K562 (cell line): ENCODE measurements at regions not wholly inside any gene's neighbourhood (a gene's known extent, or its start where the extent isn't known, plus 50 kb on each side); places are given as distances from the start of the nearest gene placed in this dataset.

ENCODE experiments used
- ATAC-seq: fragments of 200-7000 bp; cut with Tn5 transposase; 3 replicates; pipeline ENCODE4 v1.9.1; 2020; ENCODE audit warnings: moderate library complexity
- BruUV-seq: library from RNA; stranded (reverse); fragments of 400-500 nt; replicated peaks from 2 replicates; lab custom pipeline; 2021; lab: Mats Ljungman, UMichigan
- CTCF ChIA-PET: fragments of 300-600 bp; formaldehyde crosslinking; extraction: SDS; loops from one replicate; lab custom pipeline; 2021; ENCODE audit warnings: low intra/inter-chr PET ratio; lab: Yijun Ruan, JAX
- POLR2A ChIA-PET: fragments of 300-600, 350-650 bp; sonication (Branson Sonifier 250); formaldehyde crosslinking; extraction: SDS; loops from one replicate; lab custom pipeline; 2021; ENCODE audit warnings: antibody characterized with exemption, inconsistent platforms; lab: Yijun Ruan, JAX
- DNase-seq, 4 experiments: peaks; one replicate each; pipeline versions ENCODE4 v3.0.0 to v3.0.0-alpha.2; 2011 to 2018; ENCODE audit warnings: low spot score in 3 of 4, mixed read lengths in 3 of 4; ENCODE audit errors: extremely low read depth in 1 of 4
- FAIRE-seq: peaks from 2 replicates; lab custom pipeline; 2011; peaks lifted over from hg19 to GRCh38; lab: Jason Lieb, UNC
- H2AFZ ChIP-seq: 2 replicates; pipeline ENCODE4 v1.6.0; 2011; ENCODE audit warnings: low read depth, low read length, control low read depth, inconsistent platforms
- H3K27ac ChIP-seq: fragments of 200-600 bp; 3 replicates; pipeline ENCODE4 v1.8.0; 2011; ENCODE audit warnings: low read depth, mild to moderate bottlenecking, control low read depth, inconsistent platforms, low read length, moderate library complexity, mixed read lengths; ENCODE audit errors: extremely low read depth
- H3K27me3 ChIP-seq, 2 experiments: fragments of 300-600 bp in 1 of 2; 2 replicates in 1 of 2; 3 replicates in 1 of 2; pipeline versions ENCODE4 v1.6.0 to v1.8.0; 2011; ENCODE audit warnings: inconsistent platforms in 2 of 2, low read length in 2 of 2, mild to moderate bottlenecking in 1 of 2, mixed read lengths in 1 of 2, moderate library complexity in 1 of 2; ENCODE audit not compliant: control insufficient read depth in 2 of 2, insufficient read depth in 2 of 2
- H3K36me3 ChIP-seq: fragments of 300-600 bp; 3 replicates; pipeline ENCODE4 v1.8.0; 2011; ENCODE audit warnings: mild to moderate bottlenecking, low read length, inconsistent platforms; ENCODE audit not compliant: control insufficient read depth, insufficient read depth
- H3K4me1 ChIP-seq, 2 experiments: fragments of 200-600 bp in 1 of 2; replicated peaks in 1 of 2; 2 replicates in 1 of 2; 3 replicates in 1 of 2; pipeline versions ENCODE4 v1.5.1 to v1.8.0; 2011; ENCODE audit warnings: inconsistent platforms in 2 of 2, low read length in 2 of 2, mild to moderate bottlenecking in 1 of 2, mixed read lengths in 1 of 2, moderate library complexity in 1 of 2; ENCODE audit not compliant: control insufficient read depth in 2 of 2, insufficient read depth in 2 of 2
- H3K4me2 ChIP-seq: 2 replicates; pipeline ENCODE4 v1.6.1; 2011; ENCODE audit warnings: low read length, control low read depth, inconsistent platforms, mixed read lengths; ENCODE audit not compliant: insufficient read depth
- H3K4me3 ChIP-seq: fragments of 200-600 bp; sonication (generic), shearing (Covaris generic); 2 replicates; pipeline ENCODE4 v1.5.1; 2016; ENCODE audit warnings: control low read depth, inconsistent platforms
- H3K79me2 ChIP-seq: fragments of 200-600 bp; 3 replicates; pipeline ENCODE4 v1.8.0; 2011; ENCODE audit warnings: low read length, inconsistent platforms; ENCODE audit not compliant: control insufficient read depth, insufficient read depth
- H3K9ac ChIP-seq, 2 experiments: 2 replicates each; pipeline versions ENCODE4 v1.6.0 to v1.6.1; 2011; ENCODE audit warnings: low read depth in 2 of 2, low read length in 2 of 2, control low read depth in 1 of 2, inconsistent platforms in 1 of 2, mild to moderate bottlenecking in 1 of 2, mixed read lengths in 1 of 2; ENCODE audit not compliant: insufficient read depth in 1 of 2
- H3K9me1 ChIP-seq: one replicate; pipeline ENCODE4 v1.6.0; 2011; ENCODE audit warnings: inconsistent platforms, mild to moderate bottlenecking, low read length, moderate library complexity; ENCODE audit not compliant: control insufficient read depth, insufficient read depth
- H3K9me3 ChIP-seq: replicated peaks from 2 replicates; pipeline ENCODE4 v1.5.1; 2011; ENCODE audit warnings: low read depth, low read length, inconsistent platforms; ENCODE audit not compliant: control insufficient read depth, insufficient read depth
- H4K20me1 ChIP-seq: replicated peaks from 2 replicates; pipeline ENCODE4 v1.6.1; 2011; ENCODE audit warnings: low read length, inconsistent platforms, mixed read lengths; ENCODE audit not compliant: control insufficient read depth, insufficient read depth
- E2F6 ChIP-seq, 2 experiments: IDR thresholded peaks; 2 replicates each; pipeline ENCODE4 v1.6.1; 2011; ENCODE audit warnings: borderline replicate concordance in 1 of 2, control low read depth in 1 of 2, low read depth in 1 of 2, low read length in 1 of 2, mild to moderate bottlenecking in 1 of 2, mixed read lengths in 1 of 2, moderate library complexity in 1 of 2; ENCODE audit not compliant: insufficient read depth in 1 of 2, insufficient read length in 1 of 2, poor library complexity in 1 of 2, severe bottlenecking in 1 of 2; ENCODE audit errors: extremely low read depth in 1 of 2
- EZH2 ChIP-seq: IDR thresholded peaks from 2 replicates; pipeline ENCODE4 v1.6.1; 2012; ENCODE audit warnings: low read depth, mild to moderate bottlenecking, inconsistent platforms, low read length, borderline replicate concordance
- FOXP4 ChIP-seq: sonication (generic); formaldehyde crosslinking; IDR thresholded peaks from 2 replicates; pipeline ENCODE4 v1.8.0; 2022; ENCODE audit warnings: mild to moderate bottlenecking, missing genetic modification reagents, borderline replicate concordance
- GTF2A2 ChIP-seq: IDR thresholded peaks from 2 replicates; pipeline ENCODE4 v1.6.1; 2016; ENCODE audit warnings: mild to moderate bottlenecking, missing genetic modification characterization, missing compliant biosample characterization
- NCOR1 ChIP-seq: fragments of 450-650 bp; IDR thresholded peaks from 2 replicates; pipeline ENCODE4 v1.6.1; 2016; ENCODE audit warnings: mild to moderate bottlenecking, moderate library complexity
- POLR3A ChIP-seq: IDR thresholded peaks from 2 replicates; pipeline ENCODE4 v1.6.1; 2011; ENCODE audit warnings: borderline replicate concordance, mild to moderate bottlenecking, moderate library complexity; ENCODE audit not compliant: insufficient read length, insufficient read depth; ENCODE audit errors: extremely low read depth
- PURB ChIP-seq: sonication (generic); formaldehyde crosslinking; IDR thresholded peaks from 2 replicates; pipeline ENCODE4 v1.9.0; 2021; ENCODE audit warnings: low read depth, mild to moderate bottlenecking, missing genetic modification reagents
- SMARCE1 ChIP-seq: fragments of 450-650 bp; IDR thresholded peaks from 2 replicates; pipeline ENCODE4 v1.7.1; 2016; ENCODE audit warnings: mild to moderate bottlenecking
- XRCC5 ChIP-seq: fragments of 200-400 bp; formaldehyde crosslinking; IDR thresholded peaks from 2 replicates; pipeline ENCODE4 v1.6.1; 2017; ENCODE audit warnings: low read depth, mild to moderate bottlenecking, low read length
- WGBS: fragments of 100-300 bp; shearing (Covaris generic); methylation state at CpG from one replicate; pipeline ENCODE4 v1.1.6; 2016; ENCODE audit warnings: low coverage, mixed read lengths; ENCODE audit not compliant: insufficient coverage; ENCODE audit errors: missing lambda C conversion rate; 5-methylcytosine and 5-hydroxymethylcytosine counted together
- in situ Hi-C: fragments of 300-500 bp; cut with MboI; formaldehyde crosslinking; loops from 4 replicates; pipeline ENCODE4 v1.15.0; 2018; ENCODE audit warnings: inconsistent platforms, mixed read lengths
- intact Hi-C: fragments of 100-400 bp; cut with micrococcal nuclease; formaldehyde crosslinking; loops from 2 replicates; pipeline ENCODE4 v1.14.2; 2022

GRCh38 chr18:45274026-45274425 lies 341.2 kb upstream of the SLC14A2 start:
- TF ChIP-seq FOXP4 (CRISPR knock-in tag) (no peak), GTF2A2 (no peak), EZH2 (no peak), NCOR1 (no peak), SMARCE1 (no peak), PURB (CRISPR knock-in tag) (no peak), POLR3A (no peak), XRCC5 (no peak), E2F6 (IDR thresholded peaks at IDR 0.05; ENCODE audit: borderline replicate concordance in 1 of 2, extremely low read depth in 1 of 2, insufficient read depth in 1 of 2, insufficient read length in 1 of 2, low read depth in 1 of 2, low read length in 1 of 2, poor library complexity in 1 of 2, severe bottlenecking in 1 of 2) (no peak)
- ChIA-PET POLR2A (no interaction called here), CTCF (no interaction called here)
- no peaks in the 10 kb centered on the region for H3K79me2 ChIP-seq
- H3K9me3 ChIP-seq, result no peaks in the 10 kb centered on the region
- H3K27me3 ChIP-seq, result no peaks in the 10 kb centered on the region
- no peak for ATAC-seq
- no peak overlapping the region for H3K4me3 ChIP-seq
- H2AFZ ChIP-seq, result no peak overlapping the region
- intact Hi-C loops, result no loop called here
- H3K27ac ChIP-seq, result no peak overlapping the region
- WGBS, result 17% methylated on average over 1 of the region's 1 CpG
- in situ Hi-C loops, result no loop called here
- no peaks in the 10 kb centered on the region for H4K20me1 ChIP-seq
- no peaks in the 10 kb centered on the region for H3K9me1 ChIP-seq
- BruUV-seq, result no TSS peak
- no peaks in the 10 kb centered on the region for H3K4me1 ChIP-seq
- H3K9ac ChIP-seq, result no peak overlapping the region
- no peak for DNase-seq
- no peak for FAIRE-seq
- H3K4me2 ChIP-seq, result no peak overlapping the region
- no peaks in the 10 kb centered on the region for H3K36me3 ChIP-seq
